ENCODE measurements at regions not wholly inside any gene's neighbourhood (a gene's known extent, or its start where the extent isn't known, plus 50 kb on each side); places are given as distances from the start of the nearest gene placed in this dataset.
"Not testable (repeated sequence)": the region's sequence is repeated elsewhere in the genome, so short reads cannot be mapped to it uniquely, and the experiment has no call there.

DNA sequence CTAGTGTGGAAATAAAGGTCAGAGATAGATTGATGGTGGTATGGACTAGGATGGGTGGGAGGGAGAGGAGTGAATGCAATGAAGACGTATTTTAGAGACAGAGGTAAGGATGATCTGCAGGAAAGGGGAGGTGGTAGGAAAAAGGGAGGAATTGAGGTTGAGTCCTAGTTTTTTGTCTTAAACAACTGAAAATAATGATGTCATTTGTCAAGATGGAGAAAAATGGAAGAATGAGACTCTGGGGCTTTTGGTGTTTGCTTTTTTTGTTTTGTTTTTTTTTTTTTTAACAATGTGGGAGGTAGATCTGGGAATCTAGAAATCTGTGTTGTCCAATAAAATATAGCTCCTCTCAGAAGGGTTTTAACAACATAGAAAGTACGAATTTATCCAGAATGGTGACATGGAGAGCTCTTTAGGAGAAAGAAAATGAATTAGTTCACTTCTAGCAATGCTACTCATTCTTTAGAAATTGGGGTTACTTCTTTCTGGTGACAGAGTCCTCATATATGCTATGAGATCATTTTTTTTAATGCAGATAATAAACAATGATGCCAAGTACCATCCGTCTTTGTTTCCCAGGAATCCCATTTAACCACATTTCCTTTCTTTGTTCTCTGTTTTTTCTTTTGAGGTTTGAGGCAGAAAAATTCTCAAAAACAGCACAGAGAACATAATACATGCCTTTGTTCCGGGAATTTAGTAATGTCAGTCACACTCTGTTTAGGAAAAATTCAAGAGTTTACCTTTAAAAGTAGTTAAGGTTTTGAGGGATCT lies 225.3 kb upstream of the COX10 start:
- WGBS, 2 donors: 77 to 80% methylated on average over 4 of the region's 4 CpGs

DNA sequence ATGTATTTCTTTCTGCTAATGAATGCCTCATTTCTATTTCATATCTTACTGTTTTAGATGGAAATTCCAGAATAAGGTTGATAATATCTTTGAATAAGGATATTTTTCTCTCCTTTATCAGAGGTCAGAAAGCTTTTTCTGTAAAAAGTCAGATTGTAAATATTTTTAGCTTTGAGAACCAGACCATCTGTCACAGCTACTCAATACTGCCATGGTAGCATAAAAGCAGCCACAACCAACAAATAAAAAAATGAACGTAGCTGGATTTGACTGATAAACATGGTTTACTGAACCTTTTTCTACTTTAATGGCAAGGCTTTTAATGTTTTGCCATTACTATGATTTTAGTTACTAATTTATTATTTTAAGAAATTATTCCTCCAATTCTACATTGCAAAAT lies 217.4 kb upstream of the COX10 start:
- intact Hi-C loops (cut with DNase I): no loop called here
- no peak for ATAC-seq (ENCODE audit: low FRiP score)

More for the DNA sequence above, 225.3 kb upstream of the COX10 start:
- ATAC-seq (ENCODE audit: low FRiP score) (no peak), DNase-seq (no peak)
- H3K4me3 ChIP-seq (ENCODE audit: low read length in 2 of 2): no peak overlapping the region
- H3K4me1 ChIP-seq (ENCODE audit: control insufficient read depth in 1 of 2, insufficient read depth in 2 of 2, low read length in 2 of 2): no peaks in the 10 kb centered on the region
- intact Hi-C loops (cut with DNase I): no loop called here
- H3K36me3 ChIP-seq (ENCODE audit: control insufficient read depth in 1 of 2, insufficient read depth in 2 of 2, low read length in 1 of 2): no peaks in the 10 kb centered on the region
- H3K27ac ChIP-seq (ENCODE audit: low read depth in 1 of 2, low read length in 2 of 2): no peak overlapping the region
- no peaks in the 10 kb centered on the region for H3K9me3 ChIP-seq (ENCODE audit: control insufficient read depth, low read length)
- H3K27me3 ChIP-seq (ENCODE audit: control insufficient read depth in 1 of 2, insufficient read depth in 2 of 2, low read length in 1 of 2): peaks cover 0 to 3% of the 10 kb centered on the region in 2 donors

DNA sequence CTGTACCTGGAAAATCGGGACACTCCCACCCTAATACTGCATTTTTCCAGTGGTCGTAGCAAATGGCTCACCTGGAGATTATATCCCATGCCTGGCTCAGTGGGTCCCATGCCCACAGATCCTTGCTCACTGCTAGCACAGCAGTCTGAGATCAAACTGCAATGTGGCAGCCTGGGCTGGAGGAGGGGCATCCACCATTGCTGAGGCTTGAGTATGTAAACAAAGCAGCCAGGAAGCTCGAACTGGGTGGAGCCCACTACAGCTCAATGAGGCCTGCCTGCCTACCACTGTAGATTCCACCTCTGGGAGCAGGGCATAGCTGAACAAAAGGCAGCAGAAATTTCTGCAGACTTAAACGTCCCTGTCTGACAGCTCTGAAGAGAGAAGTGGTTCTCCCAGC lies 213.6 kb upstream of the COX10 start:
- H3K4me1 ChIP-seq (ENCODE audit: control insufficient read depth in 1 of 2, insufficient read depth in 2 of 2, low read length in 2 of 2); H3K27ac ChIP-seq (ENCODE audit: low read depth in 1 of 2, low read length in 2 of 2); intact Hi-C loops (cut with DNase I); H3K36me3 ChIP-seq (ENCODE audit: control insufficient read depth in 1 of 2, insufficient read depth in 2 of 2, low read length in 1 of 2); DNase-seq; H3K4me3 ChIP-seq (ENCODE audit: low read length in 2 of 2); H3K27me3 ChIP-seq (ENCODE audit: control insufficient read depth in 1 of 2, insufficient read depth in 2 of 2, low read length in 1 of 2); ATAC-seq (ENCODE audit: low FRiP score); H3K9me3 ChIP-seq (ENCODE audit: control insufficient read depth, low read length): not testable (repeated sequence)
- whole genome bisulfite sequencing, 2 donors: 86 to 92% methylated on average over 4 of the region's 4 CpGs

More for the DNA sequence above, 217.4 kb upstream of the COX10 start:
- H3K27ac ChIP-seq (ENCODE audit: low read depth in 1 of 2, low read length in 2 of 2): no peak overlapping the region
- no peaks in the 10 kb centered on the region for H3K27me3 ChIP-seq (ENCODE audit: control insufficient read depth in 1 of 2, insufficient read depth in 2 of 2, low read length in 1 of 2)
- no peaks in the 10 kb centered on the region for H3K4me1 ChIP-seq (ENCODE audit: control insufficient read depth in 1 of 2, insufficient read depth in 2 of 2, low read length in 2 of 2)
- H3K9me3 ChIP-seq (ENCODE audit: control insufficient read depth, low read length): no peaks in the 10 kb centered on the region
- no peak overlapping the region for H3K4me3 ChIP-seq (ENCODE audit: low read length in 2 of 2)
- 65 to 75% methylated on average over 1 of the region's 1 CpG for WGBS, 2 donors
- no peak for DNase-seq
- no peaks in the 10 kb centered on the region for H3K36me3 ChIP-seq (ENCODE audit: control insufficient read depth in 1 of 2, insufficient read depth in 2 of 2, low read length in 1 of 2)

GRCh38 chr17:13862346-13862745 lies 207.0 kb upstream of the COX10 start:
- DNase-seq (no peak), ATAC-seq (ENCODE audit: low FRiP score) (no peak)
- 98 to 99% methylated on average over 3 of the region's 3 CpGs for WGBS, 2 donors
- H3K4me3 ChIP-seq (ENCODE audit: low read length in 2 of 2): no peak overlapping the region
- H3K9me3 ChIP-seq (ENCODE audit: control insufficient read depth, low read length): no peaks in the 10 kb centered on the region
- H3K4me1 ChIP-seq (ENCODE audit: control insufficient read depth in 1 of 2, insufficient read depth in 2 of 2, low read length in 2 of 2): no peaks in the 10 kb centered on the region
- no peak overlapping the region for H3K27ac ChIP-seq (ENCODE audit: low read depth in 1 of 2, low read length in 2 of 2)
- no peaks in the 10 kb centered on the region for H3K27me3 ChIP-seq (ENCODE audit: control insufficient read depth in 1 of 2, insufficient read depth in 2 of 2, low read length in 1 of 2)
- H3K36me3 ChIP-seq (ENCODE audit: control insufficient read depth in 1 of 2, insufficient read depth in 2 of 2, low read length in 1 of 2): no peaks in the 10 kb centered on the region
- intact Hi-C loops (cut with DNase I): no loop called here

- Histone ChIP-seq H3K27me3 (ENCODE audit: control insufficient read depth in 1 of 2, insufficient read depth in 2 of 2, low read length in 1 of 2) (no peaks in the 10 kb centered on the region), H3K27ac (ENCODE audit: low read depth in 1 of 2, low read length in 2 of 2) (no peak overlapping the region), H3K36me3 (ENCODE audit: control insufficient read depth in 1 of 2, insufficient read depth in 2 of 2, low read length in 1 of 2) (no peaks in the 10 kb centered on the region), H3K4me3 (ENCODE audit: low read length in 2 of 2) (no peak overlapping the region), H3K9me3 (ENCODE audit: control insufficient read depth, low read length) (peaks cover 3% of the 10 kb centered on the region), H3K4me1 (ENCODE audit: control insufficient read depth in 1 of 2, insufficient read depth in 2 of 2, low read length in 2 of 2) (no peaks in the 10 kb centered on the region)
- intact Hi-C loops (cut with DNase I): no loop called here
- no peak for ATAC-seq (ENCODE audit: low FRiP score)
- DNase-seq: no peak
- WGBS, 2 donors: 79 to 82% methylated on average over 3 of the region's 3 CpGs
Measured at GRCh38 chr17:13863436-13863835, 205.9 kb upstream of the COX10 start.

GRCh38 chr17:13864521-13864920 lies 204.8 kb upstream of the COX10 start:
- no peak for ATAC-seq (ENCODE audit: low FRiP score)
- intact Hi-C loops (cut with DNase I): no loop called here
- no peaks in the 10 kb centered on the region for H3K4me1 ChIP-seq (ENCODE audit: control insufficient read depth in 1 of 2, insufficient read depth in 2 of 2, low read length in 2 of 2)
- no peak for DNase-seq
- H3K27ac ChIP-seq (ENCODE audit: low read depth in 1 of 2, low read length in 2 of 2): no peak overlapping the region
- peaks cover 3% of the 10 kb centered on the region for H3K9me3 ChIP-seq (ENCODE audit: control insufficient read depth, low read length)
- H3K4me3 ChIP-seq (ENCODE audit: low read length in 2 of 2): no peak overlapping the region
- H3K27me3 ChIP-seq (ENCODE audit: control insufficient read depth in 1 of 2, insufficient read depth in 2 of 2, low read length in 1 of 2): no peaks in the 10 kb centered on the region
- WGBS, 2 donors: 71 to 75% methylated on average over 3 of the region's 3 CpGs
- no peaks in the 10 kb centered on the region for H3K36me3 ChIP-seq (ENCODE audit: control insufficient read depth in 1 of 2, insufficient read depth in 2 of 2, low read length in 1 of 2)

- H3K4me1 ChIP-seq (ENCODE audit: control insufficient read depth in 1 of 2, insufficient read depth in 2 of 2, low read length in 2 of 2): no peaks in the 10 kb centered on the region
- no peaks in the 10 kb centered on the region for H3K27me3 ChIP-seq (ENCODE audit: control insufficient read depth in 1 of 2, insufficient read depth in 2 of 2, low read length in 1 of 2)
- H3K27ac ChIP-seq (ENCODE audit: low read depth in 1 of 2, low read length in 2 of 2): no peak overlapping the region
- peaks cover 3% of the 10 kb centered on the region for H3K9me3 ChIP-seq (ENCODE audit: control insufficient read depth, low read length)
- no peak for ATAC-seq (ENCODE audit: low FRiP score)
- WGBS, 2 donors: 75 to 77% methylated on average over 2 of the region's 2 CpGs
- no peaks in the 10 kb centered on the region for H3K36me3 ChIP-seq (ENCODE audit: control insufficient read depth in 1 of 2, insufficient read depth in 2 of 2, low read length in 1 of 2)
- intact Hi-C loops (cut with DNase I): no loop called here
- H3K4me3 ChIP-seq (ENCODE audit: low read length in 2 of 2): no peak overlapping the region
- no peak for DNase-seq
Measured at GRCh38 chr17:13865650-13866049, 203.7 kb upstream of the COX10 start.

DNA sequence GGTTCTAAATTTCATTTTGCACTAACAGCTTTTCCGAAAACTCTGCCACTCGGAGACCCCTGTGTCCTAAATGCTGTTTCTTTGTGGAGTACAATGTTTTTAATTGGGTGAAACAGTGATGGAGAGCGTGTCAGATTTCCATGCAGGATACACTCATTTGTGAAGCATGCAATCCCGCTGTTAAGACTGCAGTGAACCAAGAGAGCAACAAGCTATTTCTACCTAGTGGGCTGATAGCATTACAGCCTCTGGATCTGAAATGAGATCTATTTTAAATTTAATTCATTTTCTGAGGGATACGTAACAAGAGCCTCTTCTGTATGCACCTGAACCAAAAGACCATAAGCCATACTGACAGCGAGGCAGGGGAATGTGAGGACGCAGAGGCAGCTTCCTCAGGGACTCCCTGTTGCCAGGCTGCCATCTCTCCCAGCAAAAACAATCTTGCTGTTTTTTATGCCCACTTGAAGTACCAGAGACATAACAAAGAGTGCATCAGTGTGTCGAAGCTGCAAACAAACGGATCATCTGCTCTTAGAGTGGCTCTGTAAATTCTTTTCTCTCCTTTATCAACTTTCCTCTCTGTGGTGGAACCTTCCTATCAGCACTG lies 199.9 kb upstream of the COX10 start:
- no peak for ATAC-seq (ENCODE audit: low FRiP score)
- Histone ChIP-seq H3K9me3 (ENCODE audit: control insufficient read depth, low read length) (peaks cover 4% of the 10 kb centered on the region), H3K27ac (ENCODE audit: low read depth in 1 of 2, low read length in 2 of 2) (no peak overlapping the region), H3K4me1 (ENCODE audit: control insufficient read depth in 1 of 2, insufficient read depth in 2 of 2, low read length in 2 of 2) (no peaks in the 10 kb centered on the region), H3K4me3 (ENCODE audit: low read length in 2 of 2) (no peak overlapping the region), H3K27me3 (ENCODE audit: control insufficient read depth in 1 of 2, insufficient read depth in 2 of 2, low read length in 1 of 2) (no peaks in the 10 kb centered on the region), H3K36me3 (ENCODE audit: control insufficient read depth in 1 of 2, insufficient read depth in 2 of 2, low read length in 1 of 2) (no peaks in the 10 kb centered on the region)
- DNase-seq: no peak
- WGBS, 2 donors: 62 to 68% methylated on average over 9 of the region's 9 CpGs
- intact Hi-C loops (cut with DNase I): no loop called here

DNA sequence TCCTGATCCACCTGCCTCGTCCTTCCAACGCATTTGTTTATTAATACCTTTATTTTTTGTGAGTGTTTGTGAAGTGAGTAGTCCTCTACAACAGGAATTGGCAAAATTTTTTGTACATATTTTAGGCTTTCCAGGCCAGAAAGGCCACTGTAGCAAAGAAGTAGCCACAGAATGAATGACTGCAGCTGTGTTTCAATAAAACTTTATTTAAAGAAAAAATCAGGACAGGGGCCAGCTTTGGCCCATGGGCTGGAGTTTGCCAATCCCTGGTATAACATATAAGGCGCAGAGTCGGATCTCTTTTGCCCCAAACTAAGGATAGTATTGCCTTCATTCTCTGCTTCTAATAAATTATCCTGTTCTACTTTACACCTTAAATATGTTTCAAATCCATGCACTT lies 198.0 kb upstream of the COX10 start:
- no peaks in the 10 kb centered on the region for H3K36me3 ChIP-seq (ENCODE audit: control insufficient read depth in 1 of 2, insufficient read depth in 2 of 2, low read length in 1 of 2)
- DNase-seq (no peak), ATAC-seq (ENCODE audit: low FRiP score) (no peak)
- 93 to 97% methylated on average over 4 of the region's 4 CpGs for WGBS, 2 donors
- no peaks in the 10 kb centered on the region for H3K4me1 ChIP-seq (ENCODE audit: control insufficient read depth in 1 of 2, insufficient read depth in 2 of 2, low read length in 2 of 2)
- peaks cover 4% of the 10 kb centered on the region for H3K9me3 ChIP-seq (ENCODE audit: control insufficient read depth, low read length)
- H3K27ac ChIP-seq (ENCODE audit: low read depth in 1 of 2, low read length in 2 of 2): no peak overlapping the region
- no peaks in the 10 kb centered on the region for H3K27me3 ChIP-seq (ENCODE audit: control insufficient read depth in 1 of 2, insufficient read depth in 2 of 2, low read length in 1 of 2)
- intact Hi-C loops (cut with DNase I): no loop called here
- H3K4me3 ChIP-seq (ENCODE audit: low read length in 2 of 2): no peak overlapping the region

Data from aorta (tissue), 5 donors.